Activated CD4-positive, CD25-positive, alpha-beta regulatory T cell treated with anti-CD3 and anti-CD28 coated beads, Interleukin-2, amount 50 U/mL, for 24 hours (primary cell): ENCODE measurements at regions not wholly inside any gene's neighbourhood (a gene's known extent, or its start where the extent isn't known, plus 50 kb on each side); places are given as distances from the start of the nearest gene placed in this dataset.
"Not testable (repeated sequence)": the region's sequence is repeated elsewhere in the genome, so short reads cannot be mapped to it uniquely, and the experiment has no call there.

Source experiments
- ATAC-seq, 2 donors: fragments of 150-1000 bp; cut with Tn5 transposase; one replicate each; pipeline ENCODE4 v1.10.0; 2021; ENCODE audit warnings: mild to moderate bottlenecking in 1 of 2, moderate library complexity in 1 of 2

GRCh38 chr3:4225005-4225471 is 78.1 kb upstream of the SETMAR start:
- ATAC-seq, result no peak

GRCh38 chr3:4228295-4228694 is 74.9 kb upstream of the SETMAR start:
- ATAC-seq, result no peak

- ATAC-seq, result no peak
Measured at GRCh38 chr3:4231041-4231440, 72.1 kb upstream of the SETMAR start.

- no peak for ATAC-seq
Measured at GRCh38 chr3:4232798-4233197, 70.4 kb upstream of the SETMAR start.

- no peak for ATAC-seq
Measured at GRCh38 chr3:4233488-4233887, 69.7 kb upstream of the SETMAR start.

GRCh38 chr3:4234889-4235288 is 68.3 kb upstream of the SETMAR start:
- no peak for ATAC-seq

- ATAC-seq, result no peak
Measured at GRCh38 chr3:4235690-4236089, 67.5 kb upstream of the SETMAR start.

GRCh38 chr3:4241595-4242170 is 61.5 kb upstream of the SETMAR start:
- ATAC-seq, result no peak

- ATAC-seq, result no peak
Measured at GRCh38 chr3:4245671-4246070, 57.5 kb upstream of the SETMAR start.

- ATAC-seq, result no peak
Measured at GRCh38 chr3:4247391-4247790, 55.8 kb upstream of the SETMAR start.

- ATAC-seq, result no peak
Measured at GRCh38 chr3:4250064-4250463, 53.1 kb upstream of the SETMAR start.

- no peak for ATAC-seq
Measured at GRCh38 chr3:4251412-4251811, 51.8 kb upstream of the SETMAR start.

GRCh38 chr3:4253072-4253832 is 49.9 kb upstream of the SETMAR start:
- not testable (repeated sequence) for ATAC-seq
